ENCODE measurements at regions not wholly inside any gene's neighbourhood (a gene's known extent, or its start where the extent isn't known, plus 50 kb on each side); places are given as distances from the start of the nearest gene placed in this dataset.
A peak's percentile ranks its signal among the peaks of the same experiment; 100 is the strongest.
"Not testable (repeated sequence)": the region's sequence is repeated elsewhere in the genome, so short reads cannot be mapped to it uniquely, and the experiment has no call there.

GRCh38 chr4:26206999-26207398, 113.8 kb upstream of the RBPJ start:
- DNase-seq (ENCODE audit: low read depth in 1 of 2, low spot score in 1 of 2): no peak
- H3K4me3 ChIP-seq (replicated peaks; ENCODE audit: insufficient read depth, low read length): no peak overlapping the region
- TF ChIP-seq REST (IDR thresholded peaks at IDR 0.05; ENCODE audit: insufficient replicate concordance, low read depth) (no peak), SPI1 (IDR thresholded peaks at IDR 0.05; ENCODE audit: borderline replicate concordance, low read depth) (no peak), CTCF (IDR thresholded peaks at IDR 0.05; ENCODE audit: insufficient read depth, low read length) (no peak), GABPA (IDR thresholded peaks at IDR 0.05; ENCODE audit: low read depth) (no peak), POLR2AphosphoS5 (IDR thresholded peaks at IDR 0.05; ENCODE audit: low read depth) (no peak)
- H3K27ac ChIP-seq (replicated peaks): no peak overlapping the region
- no peaks in the 10 kb centered on the region for H3K27me3 ChIP-seq (ENCODE audit: insufficient read depth, poor library complexity, severe bottlenecking)

GRCh38 chr4:26207631-26208030, 113.2 kb upstream of the RBPJ start:
- Histone ChIP-seq H3K27me3 (ENCODE audit: insufficient read depth, poor library complexity, severe bottlenecking) (no peaks in the 10 kb centered on the region), H3K27ac (replicated peaks) (no peak overlapping the region), H3K4me3 (replicated peaks; ENCODE audit: insufficient read depth, low read length) (no peak overlapping the region)
- TF ChIP-seq REST (IDR thresholded peaks at IDR 0.05; ENCODE audit: insufficient replicate concordance, low read depth) (no peak), GABPA (IDR thresholded peaks at IDR 0.05; ENCODE audit: low read depth) (no peak), POLR2AphosphoS5 (IDR thresholded peaks at IDR 0.05; ENCODE audit: low read depth) (no peak), CTCF (IDR thresholded peaks at IDR 0.05; ENCODE audit: insufficient read depth, low read length) (no peak), SPI1 (IDR thresholded peaks at IDR 0.05; ENCODE audit: borderline replicate concordance, low read depth) (no peak)
- no peak for DNase-seq (ENCODE audit: low read depth in 1 of 2, low spot score in 1 of 2)

- Histone ChIP-seq H3K27ac (replicated peaks) (peak overlapping the region; percentile 41; the same call in 1 of the 2 replicates), H3K4me3 (replicated peaks; ENCODE audit: insufficient read depth, low read length) (no peak overlapping the region), H3K27me3 (ENCODE audit: insufficient read depth, poor library complexity, severe bottlenecking) (no peaks in the 10 kb centered on the region)
- no peak for DNase-seq (ENCODE audit: low read depth in 1 of 2, low spot score in 1 of 2)
- TF ChIP-seq POLR2AphosphoS5 (IDR thresholded peaks at IDR 0.05; ENCODE audit: low read depth): no peak
- TF ChIP-seq CTCF (IDR thresholded peaks at IDR 0.05; ENCODE audit: insufficient read depth, low read length): no peak
- no peak for TF ChIP-seq GABPA (IDR thresholded peaks at IDR 0.05; ENCODE audit: low read depth)
- TF ChIP-seq SPI1 (IDR thresholded peaks at IDR 0.05; ENCODE audit: borderline replicate concordance, low read depth): no peak
- no peak for TF ChIP-seq REST (IDR thresholded peaks at IDR 0.05; ENCODE audit: insufficient replicate concordance, low read depth)
These were observed 112.4 kb upstream of the RBPJ start for GRCh38 chr4:26208237-26208994.

- peak in 1 of 2 experiments; percentile 28 for DNase-seq (ENCODE audit: low read depth in 1 of 2, low spot score in 1 of 2)
- H3K27me3 ChIP-seq (ENCODE audit: insufficient read depth, poor library complexity, severe bottlenecking); H3K4me3 ChIP-seq (replicated peaks; ENCODE audit: insufficient read depth, low read length); H3K27ac ChIP-seq (replicated peaks): not testable (repeated sequence)
These were observed 111.4 kb upstream of the RBPJ start for GRCh38 chr4:26209378-26209777.

Data from HL-60 (cell line).